HepG2 (cell line): ENCODE measurements at regions not wholly inside any gene's neighbourhood (a gene's known extent, or its start where the extent isn't known, plus 50 kb on each side); places are given as distances from the start of the nearest gene placed in this dataset.

Experiments used
- HDAC2 ChIP-seq: sonication (generic); formaldehyde crosslinking; IDR thresholded peaks from 2 replicates; pipeline ENCODE4 v1.4.0; 2020; ENCODE audit warnings: missing genetic modification reagents
- ZNF629 ChIP-seq: sonication (generic); formaldehyde crosslinking; conservative IDR thresholded peaks from 2 replicates; pipeline ENCODE4 v1.5.0; 2020; ENCODE audit warnings: missing genetic modification reagents

DNA sequence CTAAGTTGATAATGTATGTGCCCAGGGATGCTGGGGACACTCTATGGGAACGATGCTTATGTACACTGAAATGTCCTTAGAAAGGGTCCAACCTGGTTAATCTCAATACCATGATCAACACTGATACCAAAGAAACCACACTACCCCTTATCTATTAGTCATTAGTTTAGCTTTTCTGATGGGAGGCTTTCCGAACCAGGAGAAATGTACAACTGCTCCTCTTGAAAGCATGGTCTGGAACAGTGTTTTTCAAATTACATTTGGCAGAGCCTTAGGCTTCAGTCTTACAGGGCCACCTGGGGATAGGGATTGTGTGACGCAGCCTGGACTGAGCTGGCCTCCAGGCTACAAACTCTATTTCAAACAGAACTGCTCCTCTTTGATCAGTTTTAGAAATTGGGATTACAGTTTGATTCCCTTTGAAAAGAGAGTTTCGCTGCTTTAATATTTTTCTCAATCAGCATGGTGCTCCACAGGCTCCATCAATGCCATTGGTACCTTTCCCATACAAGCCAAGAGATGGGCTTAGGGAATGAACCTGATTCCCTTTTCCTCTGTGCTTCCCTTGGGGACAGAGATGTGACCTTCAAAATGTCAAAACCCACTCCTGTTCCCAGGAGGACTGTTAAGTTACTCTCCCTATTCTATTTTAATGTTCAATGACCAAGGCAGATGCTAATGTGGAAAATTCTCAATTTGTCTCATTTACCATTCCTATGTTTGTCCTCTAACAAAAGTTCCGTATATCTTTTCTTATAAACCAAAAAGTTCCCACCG, 296.0 kb upstream of the ADAMTS9 start:
- TF ChIP-seq HDAC2 (CRISPR knock-in tag): no peak
- TF ChIP-seq ZNF629 (CRISPR knock-in tag): no peak
